Prostate gland (tissue), 2 donors: ENCODE measurements at regions not wholly inside any gene's neighbourhood (a gene's known extent, or its start where the extent isn't known, plus 50 kb on each side); places are given as distances from the start of the nearest gene placed in this dataset.

Experiments used
- CTCF ChIP-seq, 4 experiments: fragments of 200-600 bp in 2 of 4; fragments of 450-650 bp in 2 of 4; sonication (generic) in 2 of 4; IDR thresholded peaks; 1 replicate in 3 of 4; 2 replicates in 1 of 4; pipeline ENCODE4 v1.5.1; 2016 to 2019; ENCODE audit warnings: antibody characterized with exemption in 4 of 4, mild to moderate bottlenecking in 2 of 4, moderate library complexity in 2 of 4
- POLR2A ChIP-seq: fragments of 450-650 bp; IDR thresholded peaks from one replicate; pipeline ENCODE4 v1.6.1; 2016; ENCODE audit warnings: antibody characterized with exemption, mild to moderate bottlenecking
- POLR2AphosphoS5 ChIP-seq: sonication (generic); formaldehyde crosslinking; IDR thresholded peaks from one replicate; pipeline ENCODE4 v1.6.1; 2017; ENCODE audit warnings: antibody characterized with exemption

- TF ChIP-seq POLR2A (no peak), CTCF (IDR thresholded peaks at IDR 0.05) (no peak), POLR2AphosphoS5 (no peak)
These were observed 352.0 kb upstream of the KAZN start for GRCh38 chr1:14246471-14246870.
